Endodermal cell (in vitro differentiated cells): ENCODE measurements at regions not wholly inside any gene's neighbourhood (a gene's known extent, or its start where the extent isn't known, plus 50 kb on each side); places are given as distances from the start of the nearest gene placed in this dataset.

Source experiments
- DNase-seq: peaks from one replicate; pipeline ENCODE4 v3.0.0-alpha.2; 2017
- H3K27ac ChIP-seq: 2 replicates; pipeline ENCODE4 v1.5.1; 2013; ENCODE audit warnings: mild to moderate bottlenecking, low read depth, low read length, moderate library complexity
- H3K27me3 ChIP-seq: 2 replicates; pipeline ENCODE4 v1.6.1; 2013; ENCODE audit warnings: mild to moderate bottlenecking, low read length, moderate library complexity; ENCODE audit not compliant: insufficient read depth, control insufficient read depth, poor library complexity, severe bottlenecking
- H3K36me3 ChIP-seq: 2 replicates; pipeline ENCODE4 v1.7.0; 2013; ENCODE audit warnings: mild to moderate bottlenecking, low read length, moderate library complexity; ENCODE audit not compliant: control insufficient read depth, insufficient read depth
- H3K4me1 ChIP-seq: one replicate; pipeline ENCODE4 v1.7.0; 2013; ENCODE audit warnings: low read length; ENCODE audit not compliant: control insufficient read depth, insufficient read depth
- H3K4me3 ChIP-seq: 2 replicates; pipeline ENCODE4 v1.5.1; 2013; ENCODE audit warnings: mild to moderate bottlenecking, low read length, moderate library complexity
- H3K9ac ChIP-seq: 2 replicates; pipeline ENCODE4 v1.6.1; 2013; ENCODE audit warnings: mild to moderate bottlenecking, low read length, moderate library complexity; ENCODE audit not compliant: poor library complexity, severe bottlenecking; ENCODE audit errors: extremely low read depth
- H3K9me3 ChIP-seq: 2 replicates; pipeline ENCODE4 v1.6.1; 2013; ENCODE audit warnings: mild to moderate bottlenecking, low read length, moderate library complexity; ENCODE audit not compliant: control insufficient read depth
- H3K27ac Mint-ChIP-seq: 2 replicates; pipeline ENCODE4 v1.8.0; 2020; ENCODE audit warnings: mixed read lengths
- H3K27me3 Mint-ChIP-seq: 2 replicates; pipeline ENCODE4 v1.8.0; 2021; ENCODE audit warnings: mild to moderate bottlenecking, mixed read lengths; ENCODE audit not compliant: insufficient read depth
- H3K36me3 Mint-ChIP-seq: 2 replicates; pipeline ENCODE4 v1.8.0; 2020; ENCODE audit warnings: low read depth, mixed read lengths
- H3K4me1 Mint-ChIP-seq: 2 replicates; pipeline ENCODE4 v1.8.0; 2020; ENCODE audit warnings: mixed read lengths
- H3K4me3 Mint-ChIP-seq: 2 replicates; pipeline ENCODE4 v1.8.0; 2020; ENCODE audit warnings: mild to moderate bottlenecking, moderate library complexity, mixed read lengths
- H3K9me3 Mint-ChIP-seq: 2 replicates; pipeline ENCODE4 v1.8.0; 2020; ENCODE audit warnings: mild to moderate bottlenecking, mixed read lengths
- WGBS, 2 experiments: methylation state at CpG; one replicate each; pipeline versions ENCODE4 v1.1.5 to v1.1.7; 2013; ENCODE audit warnings: missing lambda C conversion rate in 2 of 2, mixed read lengths in 1 of 2; ENCODE audit not compliant: insufficient coverage in 1 of 2, insufficient read length in 1 of 2; 5-methylcytosine and 5-hydroxymethylcytosine counted together
- TF ChIP-seq, protein P1 (sequence below): fragments of 200-600 bp; sonication (generic); conservative IDR thresholded peaks from 2 replicates; pipeline ENCODE4 v1.5.0; 2021; ENCODE audit warnings: antibody characterized with exemption, mild to moderate bottlenecking

DNA sequence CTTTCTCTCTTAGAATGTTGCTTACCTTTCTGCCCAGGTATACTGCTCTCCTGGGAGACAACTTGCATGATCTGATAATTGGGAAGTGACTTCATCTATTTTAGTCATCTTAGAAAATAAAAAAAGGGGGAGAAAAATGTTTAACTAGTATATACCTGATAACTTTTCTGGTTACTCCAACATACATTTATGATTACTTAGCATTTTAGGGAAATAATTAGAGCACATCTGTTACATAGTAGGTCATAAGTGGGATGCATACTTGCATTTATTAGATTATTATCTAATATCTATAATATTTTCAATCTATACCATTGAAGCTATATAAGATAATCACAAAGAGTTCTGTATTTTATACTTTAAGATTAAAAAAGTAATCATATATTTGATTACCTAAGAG is 193.9 kb upstream of the EYS start:
- Mint-ChIP-seq H3K27ac (no peak overlapping the region), H3K36me3 (no peaks in the 10 kb centered on the region), H3K9me3 (peaks cover 22% of the 10 kb centered on the region), H3K4me1 (no peaks in the 10 kb centered on the region), H3K27me3 (no peaks in the 10 kb centered on the region), H3K4me3 (no peak overlapping the region)
- TF ChIP-seq, protein P1, sequence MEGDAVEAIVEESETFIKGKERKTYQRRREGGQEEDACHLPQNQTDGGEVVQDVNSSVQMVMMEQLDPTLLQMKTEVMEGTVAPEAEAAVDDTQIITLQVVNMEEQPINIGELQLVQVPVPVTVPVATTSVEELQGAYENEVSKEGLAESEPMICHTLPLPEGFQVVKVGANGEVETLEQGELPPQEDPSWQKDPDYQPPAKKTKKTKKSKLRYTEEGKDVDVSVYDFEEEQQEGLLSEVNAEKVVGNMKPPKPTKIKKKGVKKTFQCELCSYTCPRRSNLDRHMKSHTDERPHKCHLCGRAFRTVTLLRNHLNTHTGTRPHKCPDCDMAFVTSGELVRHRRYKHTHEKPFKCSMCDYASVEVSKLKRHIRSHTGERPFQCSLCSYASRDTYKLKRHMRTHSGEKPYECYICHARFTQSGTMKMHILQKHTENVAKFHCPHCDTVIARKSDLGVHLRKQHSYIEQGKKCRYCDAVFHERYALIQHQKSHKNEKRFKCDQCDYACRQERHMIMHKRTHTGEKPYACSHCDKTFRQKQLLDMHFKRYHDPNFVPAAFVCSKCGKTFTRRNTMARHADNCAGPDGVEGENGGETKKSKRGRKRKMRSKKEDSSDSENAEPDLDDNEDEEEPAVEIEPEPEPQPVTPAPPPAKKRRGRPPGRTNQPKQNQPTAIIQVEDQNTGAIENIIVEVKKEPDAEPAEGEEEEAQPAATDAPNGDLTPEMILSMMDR, result no peak
- Histone ChIP-seq H3K36me3 (no peaks in the 10 kb centered on the region), H3K4me1 (no peaks in the 10 kb centered on the region), H3K27me3 (no peaks in the 10 kb centered on the region), H3K27ac (no peak overlapping the region), H3K9me3 (no peaks in the 10 kb centered on the region), H3K9ac (no peak overlapping the region), H3K4me3 (no peak overlapping the region)
- DNase-seq, result no peak

DNA sequence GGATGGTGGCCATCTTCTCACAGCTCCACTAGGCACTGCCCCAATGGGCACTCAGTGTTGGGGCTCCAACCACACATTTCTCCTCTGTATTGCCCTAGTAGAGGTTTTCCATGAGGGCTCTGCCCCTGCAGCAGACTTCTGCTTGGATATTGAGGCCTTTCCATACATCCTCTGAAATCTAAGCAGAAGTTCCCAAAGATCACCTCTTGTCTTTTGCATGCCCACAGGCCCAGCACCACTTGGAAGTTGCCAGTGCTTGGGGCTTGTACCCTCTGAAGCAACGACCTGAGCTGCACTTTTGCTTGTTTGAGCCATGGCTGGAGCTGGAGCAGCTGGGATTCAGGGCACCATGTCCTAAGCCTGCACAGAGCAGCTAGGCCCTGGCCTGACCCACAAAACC is 189.1 kb upstream of the EYS start:
- no peaks in the 10 kb centered on the region for H3K36me3 Mint-ChIP-seq
- H3K4me3 Mint-ChIP-seq, result no peak overlapping the region
- Histone ChIP-seq H3K27me3 (no peaks in the 10 kb centered on the region), H3K27ac (no peak overlapping the region), H3K4me3 (no peak overlapping the region), H3K4me1 (no peaks in the 10 kb centered on the region), H3K9me3 (no peaks in the 10 kb centered on the region), H3K9ac (no peak overlapping the region), H3K36me3 (no peaks in the 10 kb centered on the region)
- TF ChIP-seq, protein P1, result no peak
- H3K9me3 Mint-ChIP-seq, result peaks cover 21% of the 10 kb centered on the region
- no peaks in the 10 kb centered on the region for H3K4me1 Mint-ChIP-seq
- H3K27ac Mint-ChIP-seq, result no peak overlapping the region
- H3K27me3 Mint-ChIP-seq, result no peaks in the 10 kb centered on the region
- no peak for DNase-seq
- WGBS, 2 experiments, result 0% methylated on average over 1 of the region's 1 CpG

GRCh38 chr6:65876668-65877067 is 169.6 kb upstream of the EYS start:
- TF ChIP-seq, protein P1, result no peak
- Mint-ChIP-seq H3K4me1 (no peaks in the 10 kb centered on the region), H3K9me3 (no peaks in the 10 kb centered on the region), H3K4me3 (no peak overlapping the region), H3K27me3 (no peaks in the 10 kb centered on the region), H3K27ac (no peak overlapping the region), H3K36me3 (no peaks in the 10 kb centered on the region)
- Histone ChIP-seq H3K4me1 (no peaks in the 10 kb centered on the region), H3K9ac (no peak overlapping the region), H3K27me3 (no peaks in the 10 kb centered on the region), H3K27ac (no peak overlapping the region), H3K36me3 (no peaks in the 10 kb centered on the region), H3K9me3 (no peaks in the 10 kb centered on the region), H3K4me3 (no peak overlapping the region)
- no peak for DNase-seq
- WGBS, 2 experiments, result 97% methylated on average over 2 of the region's 2 CpGs; no CpG with 5 or more reads in 1 of the 2 experiments
